ENCODE measurements at regions not wholly inside any gene's neighbourhood (a gene's known extent, or its start where the extent isn't known, plus 50 kb on each side); places are given as distances from the start of the nearest gene placed in this dataset.

DNA sequence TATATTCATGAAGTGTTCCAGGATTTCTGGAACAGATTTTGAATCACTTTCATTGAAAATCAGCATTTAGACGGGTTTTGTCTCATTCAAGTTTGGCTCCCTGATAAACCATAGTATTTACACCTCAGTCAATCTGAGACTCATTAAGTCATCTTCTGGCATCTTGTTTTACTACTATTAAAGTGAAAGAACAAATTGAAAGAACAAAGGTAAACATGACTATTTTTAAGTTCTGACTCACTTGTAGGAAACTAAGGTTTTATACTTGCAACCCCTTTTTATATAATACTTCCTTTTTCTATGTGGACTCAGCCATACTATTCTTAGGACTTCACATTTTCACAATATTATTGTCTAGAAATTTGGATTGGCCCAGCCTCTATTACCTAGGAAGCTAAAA, 854.4 kb downstream of the SQOR start:
- RAD21 ChIA-PET (ENCODE audit: unreplicated experiment) = no interaction called here
- POLR2A ChIA-PET = no interaction called here
- Histone ChIP-seq H3K27ac (ENCODE audit: control insufficient read depth, insufficient read depth) (no peak overlapping the region), H2AFZ (ENCODE audit: control insufficient read depth, low read depth, low read length) (no peak overlapping the region), H3K4me3 (no peak overlapping the region), H3K79me2 (ENCODE audit: control insufficient read depth, insufficient read depth, low read length) (no peaks in the 10 kb centered on the region), H3K9me3 (replicated peaks; ENCODE audit: control insufficient read depth, insufficient read depth, low read length) (no peaks in the 10 kb centered on the region), H3K4me2 (ENCODE audit: control insufficient read depth, insufficient read depth) (no peak overlapping the region), H3K36me3 (ENCODE audit: control insufficient read depth in 2 of 2, insufficient read depth in 2 of 2, low read length in 1 of 2) (no peaks in the 10 kb centered on the region), H3K9ac (ENCODE audit: control insufficient read depth, insufficient read depth, low read length) (no peak overlapping the region), H4K20me1 (ENCODE audit: control insufficient read depth, insufficient read depth) (no peaks in the 10 kb centered on the region), H3K27me3 (replicated peaks in 1 of 2; ENCODE audit: control insufficient read depth in 2 of 2, insufficient read depth in 2 of 2, low read length in 1 of 2) (no peaks in the 10 kb centered on the region), H3K4me1 (ENCODE audit: control insufficient read depth, insufficient read depth, low read length) (no peaks in the 10 kb centered on the region)
- no TSS peak for BruUV-seq (replicated peaks)
- 0% methylated on average over 1 of the region's 1 CpG for WGBS (ENCODE audit: insufficient coverage, insufficient replicate concordance, low lambda C conversion rate, missing lambda C conversion rate)
- SMC1A ChIA-PET (ENCODE audit: uncharacterized antibody, unreplicated experiment) = interaction anchor here (1.0 kb wide), 1 partner anchor 14 kb away, joined by 3 read pairs; no protein-coding TSS in a partner anchor
- FAIRE-seq (no peak), ATAC-seq (no peak), DNase-seq (ENCODE audit: low read depth, low spot score) (no peak)
- CTCF ChIA-PET = no interaction called here
- intact Hi-C loops (cut with micrococcal nuclease; ENCODE audit: unreplicated experiment) (no loop called here), in situ Hi-C loops (cut with MboI) (no loop called here)
- TF ChIP-seq, protein P1, sequence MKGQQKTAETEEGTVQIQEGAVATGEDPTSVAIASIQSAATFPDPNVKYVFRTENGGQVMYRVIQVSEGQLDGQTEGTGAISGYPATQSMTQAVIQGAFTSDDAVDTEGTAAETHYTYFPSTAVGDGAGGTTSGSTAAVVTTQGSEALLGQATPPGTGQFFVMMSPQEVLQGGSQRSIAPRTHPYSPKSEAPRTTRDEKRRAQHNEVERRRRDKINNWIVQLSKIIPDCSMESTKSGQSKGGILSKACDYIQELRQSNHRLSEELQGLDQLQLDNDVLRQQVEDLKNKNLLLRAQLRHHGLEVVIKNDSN (IDR thresholded peaks at IDR 0.05; ENCODE audit: borderline replicate concordance, extremely low read length, insufficient read depth, low read depth, low read length) = no peak
- TF ChIP-seq, protein P2, sequence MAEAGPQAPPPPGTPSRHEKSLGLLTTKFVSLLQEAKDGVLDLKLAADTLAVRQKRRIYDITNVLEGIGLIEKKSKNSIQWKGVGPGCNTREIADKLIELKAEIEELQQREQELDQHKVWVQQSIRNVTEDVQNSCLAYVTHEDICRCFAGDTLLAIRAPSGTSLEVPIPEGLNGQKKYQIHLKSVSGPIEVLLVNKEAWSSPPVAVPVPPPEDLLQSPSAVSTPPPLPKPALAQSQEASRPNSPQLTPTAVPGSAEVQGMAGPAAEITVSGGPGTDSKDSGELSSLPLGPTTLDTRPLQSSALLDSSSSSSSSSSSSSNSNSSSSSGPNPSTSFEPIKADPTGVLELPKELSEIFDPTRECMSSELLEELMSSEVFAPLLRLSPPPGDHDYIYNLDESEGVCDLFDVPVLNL (IDR thresholded peaks at IDR 0.05; ENCODE audit: low read depth, low read length) = no peak
- TF ChIP-seq EGR1 (IDR thresholded peaks at IDR 0.05; ENCODE audit: borderline replicate concordance in 1 of 2, low read depth in 2 of 2, low read length in 2 of 2) = no peak
- no peak for TF ChIP-seq RAD21 (IDR thresholded peaks at IDR 0.05; ENCODE audit: insufficient read depth, low read depth, low read length)
- TF ChIP-seq CHD1 (IDR thresholded peaks at IDR 0.05; ENCODE audit: low read depth, low read length) = no peak
- no peak for TF ChIP-seq POLR2AphosphoS5 (IDR thresholded peaks at IDR 0.05; ENCODE audit: low read length)
- no peak for TF ChIP-seq POLR2A (IDR thresholded peaks at IDR 0.05; ENCODE audit: low read depth, low read length)
- TF ChIP-seq EP300 (IDR thresholded peaks at IDR 0.05; ENCODE audit: borderline replicate concordance in 1 of 2, control insufficient read depth in 1 of 2, low read depth in 2 of 2, low read length in 2 of 2) = no peak
- no peak for TF ChIP-seq POU2F2 (IDR thresholded peaks at IDR 0.05; ENCODE audit: borderline replicate concordance, low read depth, low read length)
- no peak for TF ChIP-seq RBBP5 (conservative IDR thresholded peaks at IDR 0.05)
- TF ChIP-seq CBFB (IDR thresholded peaks at IDR 0.05; ENCODE audit: low read depth) = no peak
- TF ChIP-seq ZNF207 (IDR thresholded peaks at IDR 0.05; ENCODE audit: borderline replicate concordance) = no peak
- no peak for TF ChIP-seq TCF7 (IDR thresholded peaks at IDR 0.05; ENCODE audit: borderline replicate concordance)
- TF ChIP-seq, protein P3, sequence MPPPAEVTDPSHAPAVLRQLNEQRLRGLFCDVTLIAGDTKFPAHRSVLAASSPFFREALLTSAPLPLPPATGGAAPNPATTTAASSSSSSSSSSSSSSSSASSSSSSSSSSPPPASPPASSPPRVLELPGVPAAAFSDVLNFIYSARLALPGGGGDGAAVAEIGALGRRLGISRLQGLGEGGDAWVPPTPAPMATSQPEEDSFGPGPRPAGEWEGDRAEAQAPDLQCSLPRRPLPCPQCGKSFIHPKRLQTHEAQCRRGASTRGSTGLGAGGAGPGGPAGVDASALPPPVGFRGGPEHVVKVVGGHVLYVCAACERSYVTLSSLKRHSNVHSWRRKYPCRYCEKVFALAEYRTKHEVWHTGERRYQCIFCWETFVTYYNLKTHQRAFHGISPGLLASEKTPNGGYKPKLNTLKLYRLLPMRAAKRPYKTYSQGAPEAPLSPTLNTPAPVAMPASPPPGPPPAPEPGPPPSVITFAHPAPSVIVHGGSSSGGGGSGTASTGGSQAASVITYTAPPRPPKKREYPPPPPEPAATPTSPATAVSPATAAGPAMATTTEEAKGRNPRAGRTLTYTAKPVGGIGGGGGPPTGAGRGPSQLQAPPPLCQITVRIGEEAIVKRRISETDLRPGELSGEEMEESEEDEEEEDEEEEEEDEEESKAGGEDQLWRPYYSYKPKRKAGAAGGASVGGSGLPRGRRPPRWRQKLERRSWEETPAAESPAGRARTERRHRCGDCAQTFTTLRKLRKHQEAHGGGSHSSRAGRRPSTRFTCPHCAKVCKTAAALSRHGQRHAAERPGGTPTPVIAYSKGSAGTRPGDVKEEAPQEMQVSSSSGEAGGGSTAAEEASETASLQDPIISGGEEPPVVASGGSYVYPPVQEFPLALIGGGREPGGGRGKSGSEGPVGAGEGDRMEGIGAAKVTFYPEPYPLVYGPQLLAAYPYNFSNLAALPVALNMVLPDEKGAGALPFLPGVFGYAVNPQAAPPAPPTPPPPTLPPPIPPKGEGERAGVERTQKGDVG (CRISPR knock-in tag; IDR thresholded peaks at IDR 0.05) = no peak
- no peak for TF ChIP-seq ETV6 (conservative IDR thresholded peaks at IDR 0.05 in 1 of 2, IDR thresholded peaks at IDR 0.05 in 1 of 2; ENCODE audit: borderline replicate concordance in 1 of 2, low read depth in 1 of 2)
- TF ChIP-seq SMC3 (IDR thresholded peaks at IDR 0.05; ENCODE audit: borderline replicate concordance, low read length) = no peak
- TF ChIP-seq ZNF24 (IDR thresholded peaks at IDR 0.05) = no peak
- TF ChIP-seq, protein P4, sequence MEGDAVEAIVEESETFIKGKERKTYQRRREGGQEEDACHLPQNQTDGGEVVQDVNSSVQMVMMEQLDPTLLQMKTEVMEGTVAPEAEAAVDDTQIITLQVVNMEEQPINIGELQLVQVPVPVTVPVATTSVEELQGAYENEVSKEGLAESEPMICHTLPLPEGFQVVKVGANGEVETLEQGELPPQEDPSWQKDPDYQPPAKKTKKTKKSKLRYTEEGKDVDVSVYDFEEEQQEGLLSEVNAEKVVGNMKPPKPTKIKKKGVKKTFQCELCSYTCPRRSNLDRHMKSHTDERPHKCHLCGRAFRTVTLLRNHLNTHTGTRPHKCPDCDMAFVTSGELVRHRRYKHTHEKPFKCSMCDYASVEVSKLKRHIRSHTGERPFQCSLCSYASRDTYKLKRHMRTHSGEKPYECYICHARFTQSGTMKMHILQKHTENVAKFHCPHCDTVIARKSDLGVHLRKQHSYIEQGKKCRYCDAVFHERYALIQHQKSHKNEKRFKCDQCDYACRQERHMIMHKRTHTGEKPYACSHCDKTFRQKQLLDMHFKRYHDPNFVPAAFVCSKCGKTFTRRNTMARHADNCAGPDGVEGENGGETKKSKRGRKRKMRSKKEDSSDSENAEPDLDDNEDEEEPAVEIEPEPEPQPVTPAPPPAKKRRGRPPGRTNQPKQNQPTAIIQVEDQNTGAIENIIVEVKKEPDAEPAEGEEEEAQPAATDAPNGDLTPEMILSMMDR (IDR thresholded peaks at IDR 0.05 in 2 of 3, conservative IDR thresholded peaks at IDR 0.05 in 1 of 3; ENCODE audit: control insufficient read depth in 2 of 3, extremely low read depth in 1 of 3, insufficient read depth in 1 of 3, low read depth in 3 of 3, low read length in 3 of 3) = no peak

All from GM12878 (cell line).